TTC549 (cell line): ENCODE measurements at regions not wholly inside any gene's neighbourhood (a gene's known extent, or its start where the extent isn't known, plus 50 kb on each side); places are given as distances from the start of the nearest gene placed in this dataset.

Experiments used
- FAIRE-seq: peaks from 2 replicates; lab custom pipeline; 2012; peaks lifted over from hg19 to GRCh38; lab: Jason Lieb, UNC

DNA sequence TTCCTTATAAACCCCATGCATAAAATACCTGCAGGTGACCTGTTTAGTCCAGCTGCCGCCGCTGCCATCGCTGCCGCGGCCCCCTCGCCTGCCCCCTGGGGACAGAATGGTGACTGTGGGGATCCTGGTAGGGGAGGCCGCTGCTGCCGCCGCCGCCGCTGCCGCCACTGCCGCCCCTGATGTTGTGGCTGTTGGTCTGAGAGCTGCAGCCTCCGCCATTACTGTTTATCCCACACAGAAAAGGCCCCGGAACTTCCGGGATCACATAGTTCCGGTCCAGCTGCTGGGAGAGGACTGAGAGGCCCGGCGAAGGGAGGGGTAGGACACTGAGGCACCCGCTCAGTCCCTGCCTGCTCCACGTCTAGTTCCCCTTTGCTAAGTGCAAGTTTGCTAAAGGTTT, 244.9 kb downstream of the C12orf50 start:
- no peak for FAIRE-seq

GRCh38 chr12:87783467-87783866, 245.7 kb downstream of the C12orf50 start:
- FAIRE-seq = no peak

DNA sequence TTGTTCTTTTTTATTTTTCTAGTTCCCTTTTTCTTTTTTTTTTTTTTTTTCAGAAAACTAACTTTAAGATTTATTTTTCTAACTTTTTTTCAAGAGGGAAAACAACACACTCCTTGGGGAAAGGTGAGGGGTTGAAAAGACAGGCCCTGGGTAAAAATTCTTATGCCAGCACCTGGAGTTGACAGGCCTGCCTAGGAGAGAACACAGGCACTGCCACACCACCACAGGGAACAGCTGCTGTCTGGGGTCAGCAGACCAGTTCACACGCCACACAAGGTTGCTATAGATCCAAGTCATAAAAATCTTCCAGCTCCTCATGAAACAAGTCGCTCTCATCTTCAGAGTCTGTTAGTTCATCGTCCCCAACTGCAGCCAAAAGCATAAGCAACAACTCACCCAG, 246.4 kb downstream of the C12orf50 start:
- FAIRE-seq = no peak

GRCh38 chr12:87779858-87780498, 249.2 kb downstream of the C12orf50 start:
- no peak for FAIRE-seq

GRCh38 chr12:87779016-87779415, 250.2 kb downstream of the C12orf50 start:
- FAIRE-seq = no peak

- FAIRE-seq = no peak
These were observed 251.1 kb downstream of the C12orf50 start for GRCh38 chr12:87778065-87778464.

DNA sequence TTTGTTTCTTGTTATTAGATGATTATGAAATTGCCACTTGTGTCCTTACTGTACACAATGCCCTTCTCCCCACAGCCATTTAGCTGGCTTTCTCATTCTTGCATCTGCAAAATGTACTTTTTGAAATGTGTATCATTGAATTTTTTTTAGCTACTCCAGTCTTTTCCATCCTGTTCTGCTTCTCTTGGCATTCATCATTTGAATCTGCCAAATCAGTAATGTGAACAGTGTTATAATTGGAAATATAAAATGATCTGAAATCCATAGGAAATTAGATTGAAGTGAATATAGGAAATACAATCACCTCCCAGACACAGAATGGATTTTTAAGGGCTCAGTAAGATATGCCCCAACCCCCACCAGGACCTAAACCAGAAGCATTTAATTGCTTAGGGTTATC, 253.4 kb downstream of the C12orf50 start:
- no peak for FAIRE-seq

- no peak for FAIRE-seq
These were observed 254.2 kb downstream of the C12orf50 start for GRCh38 chr12:87775051-87775450.

- FAIRE-seq = no peak
These were observed 256.8 kb downstream of the C12orf50 start for GRCh38 chr12:87772401-87772800.

DNA sequence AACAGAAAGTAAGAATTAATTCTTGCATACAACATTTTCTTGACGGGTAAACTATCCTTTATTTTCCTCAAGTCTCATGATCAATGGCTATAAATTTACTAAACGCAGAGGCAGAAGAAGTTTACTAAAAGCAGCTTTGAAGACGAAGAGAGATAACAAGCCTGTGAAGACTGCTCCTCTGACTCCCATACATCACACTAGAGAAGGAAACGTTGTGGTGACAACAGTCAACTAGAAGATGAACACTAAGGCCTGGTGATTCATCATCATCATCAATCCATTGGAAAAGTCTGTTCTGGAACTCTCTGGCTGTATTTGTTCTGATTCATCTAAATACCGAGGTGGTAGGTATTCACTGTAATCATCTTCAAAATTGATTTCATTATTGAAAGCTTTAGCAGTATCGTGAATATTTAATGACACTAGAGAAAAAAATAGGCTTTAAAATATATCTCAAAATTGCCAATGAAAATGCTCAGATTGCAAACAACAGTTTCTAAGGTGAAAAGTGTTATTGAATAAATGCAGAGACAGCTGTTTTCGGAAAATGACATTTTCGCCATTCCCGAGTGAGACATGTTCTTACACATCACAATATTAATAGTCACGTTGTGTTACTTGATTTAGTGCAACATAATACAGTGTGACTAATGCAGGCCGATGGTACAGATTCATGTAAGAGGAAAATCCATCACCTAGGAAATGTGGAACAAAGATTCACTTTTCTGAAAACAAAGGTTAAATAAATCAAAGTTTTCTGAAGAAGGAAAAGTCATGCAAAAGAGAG, 260.5 kb downstream of the C12orf50 start:
- FAIRE-seq = no peak

DNA sequence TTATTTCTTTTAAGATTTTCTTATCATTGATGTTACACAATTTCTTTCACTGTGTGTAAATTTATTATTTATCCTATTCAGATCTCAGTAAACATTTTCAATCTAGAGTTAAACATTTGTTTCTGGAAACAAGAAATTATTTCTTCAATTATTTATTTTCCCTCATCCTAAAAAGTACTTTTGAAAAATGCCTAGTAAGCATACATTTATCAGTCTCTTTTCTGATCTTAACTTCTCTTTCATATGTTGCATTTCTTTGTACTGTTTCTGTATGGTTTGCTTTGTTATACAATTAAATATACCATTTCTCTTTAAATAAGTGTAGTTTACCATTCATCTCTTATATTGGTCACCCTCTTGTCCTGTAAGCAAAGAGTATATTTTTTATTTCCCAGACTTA, 263.2 kb downstream of the C12orf50 start:
- FAIRE-seq = no peak

- FAIRE-seq = no peak
These were observed 268.3 kb downstream of the C12orf50 start for GRCh38 chr12:87760943-87761342.

- no peak for FAIRE-seq
These were observed 270.9 kb downstream of the C12orf50 start for GRCh38 chr12:87758271-87758670.

GRCh38 chr12:87756721-87757120, 272.5 kb downstream of the C12orf50 start:
- FAIRE-seq = no peak

- FAIRE-seq = no peak
These were observed 273.1 kb downstream of the C12orf50 start for GRCh38 chr12:87756111-87756510.

DNA sequence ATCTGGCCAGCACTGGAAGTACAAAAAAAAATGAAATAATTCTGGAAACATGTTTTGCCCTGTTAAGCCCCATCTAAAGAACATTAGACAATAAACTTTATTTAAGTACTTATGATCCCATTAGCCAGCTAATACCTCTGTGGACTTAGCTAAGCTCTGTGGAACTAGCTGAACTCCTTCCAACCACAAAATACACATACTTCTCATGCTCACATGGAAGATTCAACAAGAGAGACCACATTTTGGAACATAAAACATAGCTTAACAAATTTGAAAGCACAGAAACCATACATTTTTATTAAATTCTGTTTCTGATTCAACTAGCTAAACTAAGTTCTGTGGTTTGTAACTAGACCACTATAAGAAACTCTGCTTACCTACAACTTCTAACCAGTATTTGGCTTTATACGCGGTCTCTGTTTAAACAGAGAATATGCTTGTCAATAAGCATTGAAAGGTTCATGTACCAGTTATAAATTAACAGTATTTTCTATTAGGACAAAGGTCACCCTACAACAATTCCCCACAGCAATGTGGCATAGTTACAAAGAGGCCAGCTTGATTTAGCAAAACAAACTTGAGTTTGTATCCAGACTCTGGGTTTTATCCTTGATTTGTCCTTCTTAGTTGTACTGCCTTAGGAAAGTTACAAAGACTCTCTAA, 300.1 kb downstream of the C12orf50 start:
- no peak for FAIRE-seq

- FAIRE-seq = no peak
These were observed 308.2 kb downstream of the C12orf50 start for GRCh38 chr12:87720967-87721366.

DNA sequence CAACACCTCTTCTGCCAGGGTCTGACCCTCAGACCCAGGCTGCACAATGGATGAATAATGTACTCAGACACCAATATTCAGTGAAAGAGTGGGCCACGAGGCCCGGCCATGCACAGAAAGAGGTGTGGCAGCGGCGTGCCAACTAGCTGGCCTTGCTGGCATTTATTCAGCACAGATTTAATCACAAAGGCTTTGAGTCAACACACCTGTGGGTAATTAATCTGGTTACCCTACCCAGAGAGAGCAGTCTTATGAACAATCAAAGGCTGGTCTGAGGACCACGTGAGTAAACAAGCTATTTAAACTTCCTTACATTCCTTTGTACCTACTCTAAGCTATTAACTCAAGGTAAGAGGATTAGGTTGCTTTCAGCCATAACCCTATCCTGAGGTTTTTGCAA, 324.8 kb downstream of the C12orf50 start:
- FAIRE-seq = no peak

DNA sequence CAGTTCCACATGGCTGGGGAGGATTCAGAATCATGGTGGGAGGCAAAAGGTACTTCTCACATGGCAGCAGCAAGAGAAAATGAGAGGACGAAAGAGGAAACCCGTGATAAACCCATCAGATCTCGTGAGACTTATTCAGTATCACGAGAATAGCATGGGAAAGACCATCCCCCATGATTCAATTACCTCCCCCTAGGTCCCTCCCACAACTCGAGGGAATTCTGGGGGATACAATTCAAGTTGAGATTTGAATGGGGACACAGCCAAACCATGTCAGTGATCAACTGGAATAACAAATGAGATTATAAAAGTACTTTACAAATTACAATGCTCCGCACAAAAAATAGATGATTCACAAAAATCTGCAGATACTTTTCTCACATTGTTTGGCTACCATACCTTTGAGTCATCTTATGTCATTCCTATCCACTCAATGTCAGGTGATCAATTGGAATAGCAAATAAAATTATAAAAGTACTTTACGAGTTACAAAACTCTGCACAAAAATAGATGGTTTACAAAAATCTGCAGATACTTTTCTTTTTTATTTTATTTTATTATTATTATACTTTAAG, 338.9 kb downstream of the C12orf50 start:
- FAIRE-seq = no peak

DNA sequence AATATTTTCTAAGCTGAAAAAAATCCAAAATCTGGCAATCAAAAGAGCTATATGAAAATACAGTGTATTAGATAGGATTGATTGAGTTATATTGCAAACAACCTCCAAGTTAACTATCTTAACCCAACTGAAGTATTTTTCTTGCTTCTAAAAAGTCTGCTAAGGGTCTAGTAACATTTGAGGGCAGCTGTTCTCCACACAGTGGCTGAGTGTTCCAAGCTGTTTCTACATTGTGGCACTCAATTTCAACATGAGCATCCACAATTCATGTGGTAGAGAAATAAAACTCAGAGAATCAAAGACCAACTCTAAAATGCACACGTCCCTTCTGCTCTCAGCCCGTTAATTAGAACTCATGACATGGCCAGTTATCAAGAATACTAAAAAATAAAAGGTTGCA, 340.0 kb downstream of the C12orf50 start:
- FAIRE-seq = no peak

GRCh38 chr12:87687362-87687761, 341.8 kb downstream of the C12orf50 start:
- FAIRE-seq = no peak

- FAIRE-seq = no peak
These were observed 343.5 kb downstream of the C12orf50 start for GRCh38 chr12:87685696-87686095.

DNA sequence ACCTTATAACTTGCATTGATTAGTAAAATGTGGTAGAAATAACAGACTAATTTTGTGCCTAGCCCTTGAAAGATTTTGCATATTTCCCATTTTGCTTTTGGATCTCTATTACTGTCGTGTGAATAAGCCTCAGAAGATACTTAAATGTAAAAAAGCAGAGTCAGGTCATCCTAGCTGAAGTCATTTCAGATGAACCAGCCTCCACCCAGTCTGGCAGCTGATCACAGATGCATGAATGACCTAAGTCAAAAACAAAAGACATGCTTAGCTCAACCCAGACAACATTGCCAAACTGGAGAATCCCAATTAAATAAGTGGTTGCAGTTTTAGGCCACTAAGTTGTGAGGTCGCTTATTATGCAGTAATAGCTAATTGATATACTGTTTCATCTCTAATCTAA, 349.9 kb downstream of the C12orf50 start:
- no peak for FAIRE-seq
